ENCODE measurements at regions not wholly inside any gene's neighbourhood (a gene's known extent, or its start where the extent isn't known, plus 50 kb on each side); places are given as distances from the start of the nearest gene placed in this dataset.

GRCh38 chr20:50329981-50330503, 139.4 kb downstream of the CEBPB start:
- Mint-ChIP-seq H3K4me1 (ENCODE audit: low read depth) (no peaks in the 10 kb centered on the region), H3K27me3 (peaks cover 11% of the 10 kb centered on the region), H3K27ac (no peak overlapping the region), H3K9me3 (no peaks in the 10 kb centered on the region), H3K4me3 (no peak overlapping the region), H3K36me3 (ENCODE audit: low read depth) (no peaks in the 10 kb centered on the region)
- intact Hi-C loops (cut with micrococcal nuclease) = no loop called here
- ChIA-PET CTCF (no interaction called here), POLR2A (interaction anchor here (0.6 kb wide), 1 partner anchor 403 kb away, joined by 4 read pairs; no protein-coding TSS in a partner anchor)
- DNase-seq (no peak), ATAC-seq (no peak)
- no peak for TF ChIP-seq CTCF (IDR thresholded peaks at IDR 0.05)

DNA sequence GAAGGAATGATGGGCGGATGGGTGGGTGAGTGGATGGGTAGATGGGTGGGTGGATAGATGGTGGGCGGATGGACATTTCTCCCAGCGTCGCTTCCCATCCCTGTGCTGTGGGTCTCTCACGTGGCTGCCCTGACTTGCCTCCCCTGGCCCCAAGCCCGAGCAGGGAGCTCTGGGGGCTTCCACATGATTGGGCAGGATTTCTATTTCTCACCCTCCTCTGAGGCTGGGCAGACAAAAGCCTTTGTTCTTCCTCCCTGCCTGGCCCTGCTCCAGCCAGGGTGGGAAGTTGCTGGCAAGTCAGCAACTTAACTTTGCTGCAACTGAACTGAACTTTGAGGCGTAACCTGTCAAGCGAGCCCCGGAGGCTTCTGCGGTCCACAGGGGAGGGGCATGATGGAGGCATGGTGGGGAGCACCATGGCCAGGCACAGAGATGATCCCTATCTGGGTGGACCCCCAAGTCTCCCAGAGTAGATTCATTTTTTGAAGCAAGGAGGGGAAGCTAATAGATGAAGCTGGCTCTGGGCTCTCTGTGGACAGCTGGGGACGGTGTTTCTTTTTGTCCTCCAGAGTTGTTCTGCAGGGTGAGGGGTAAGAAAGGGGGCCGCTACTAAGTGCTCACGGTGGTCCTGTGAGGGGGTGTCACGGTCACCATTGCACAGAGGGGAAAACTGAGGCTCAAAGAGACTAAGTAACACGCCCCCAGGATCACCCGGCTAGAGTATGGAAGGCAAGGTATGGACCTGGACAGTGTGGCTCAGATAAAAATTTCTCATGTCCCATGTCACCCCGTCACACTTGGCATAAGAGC, 140.1 kb downstream of the CEBPB start:
- Mint-ChIP-seq H3K27ac (no peak overlapping the region), H3K4me1 (ENCODE audit: low read depth) (no peaks in the 10 kb centered on the region), H3K27me3 (peaks cover 12% of the 10 kb centered on the region), H3K9me3 (no peaks in the 10 kb centered on the region), H3K4me3 (no peak overlapping the region), H3K36me3 (ENCODE audit: low read depth) (no peaks in the 10 kb centered on the region)
- intact Hi-C loops (cut with micrococcal nuclease) = no loop called here
- ATAC-seq (no peak), DNase-seq (no peak)
- ChIA-PET POLR2A (no interaction called here), CTCF (no interaction called here)
- TF ChIP-seq CTCF (IDR thresholded peaks at IDR 0.05) = no peak

DNA sequence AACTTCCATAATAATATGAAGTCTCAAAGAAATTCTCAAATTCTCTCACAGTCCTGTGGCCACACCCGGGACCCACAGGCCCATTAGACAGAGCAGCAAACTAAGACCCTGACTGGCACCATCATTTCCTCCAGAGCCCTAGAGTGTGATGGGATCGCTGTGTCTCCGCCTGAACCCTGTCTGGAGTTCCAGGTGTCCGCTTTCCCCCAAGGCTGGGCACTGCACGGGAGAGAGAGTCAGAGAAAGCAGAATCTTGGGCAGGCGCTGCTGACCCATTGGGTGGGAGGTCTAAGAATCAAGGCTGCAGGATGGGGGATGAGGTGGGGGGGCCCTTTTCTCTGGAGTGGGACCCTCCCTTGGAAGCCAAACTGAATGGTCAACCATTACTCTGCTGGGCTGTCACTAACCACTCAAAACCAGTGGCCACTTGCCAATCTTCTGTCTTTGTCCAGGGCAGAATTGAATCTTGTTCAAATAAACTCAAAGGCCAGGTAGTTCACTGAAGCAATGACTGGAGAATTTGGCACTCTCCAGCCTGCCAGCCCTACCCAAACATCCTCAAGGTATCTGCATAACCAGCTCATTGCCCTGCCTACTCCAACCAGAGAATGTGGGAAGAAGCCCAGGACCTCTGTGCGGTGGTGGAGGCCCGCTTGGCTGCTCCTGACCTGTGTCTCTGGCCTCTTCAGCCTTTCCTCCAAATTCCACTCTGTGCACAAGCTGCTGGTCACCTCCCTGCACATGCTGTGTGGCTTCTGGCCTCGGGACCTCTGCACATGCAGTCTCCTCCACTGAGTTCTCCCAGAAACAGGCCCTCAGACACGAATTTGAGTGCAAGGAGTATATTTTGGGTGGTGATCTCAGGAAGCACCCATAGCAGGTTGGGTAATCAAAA, 141.1 kb downstream of the CEBPB start:
- ChIA-PET CTCF (no interaction called here), POLR2A (no interaction called here)
- H3K36me3 Mint-ChIP-seq (ENCODE audit: low read depth) = no peaks in the 10 kb centered on the region
- peaks cover 12% of the 10 kb centered on the region for H3K27me3 Mint-ChIP-seq
- no peak overlapping the region for H3K27ac Mint-ChIP-seq
- intact Hi-C loops (cut with micrococcal nuclease) = no loop called here
- TF ChIP-seq CTCF (IDR thresholded peaks at IDR 0.05) = no peak
- no peaks in the 10 kb centered on the region for H3K9me3 Mint-ChIP-seq
- H3K4me1 Mint-ChIP-seq (ENCODE audit: low read depth) = no peaks in the 10 kb centered on the region
- ATAC-seq (no peak), DNase-seq (no peak)
- H3K4me3 Mint-ChIP-seq = no peak overlapping the region

DNA sequence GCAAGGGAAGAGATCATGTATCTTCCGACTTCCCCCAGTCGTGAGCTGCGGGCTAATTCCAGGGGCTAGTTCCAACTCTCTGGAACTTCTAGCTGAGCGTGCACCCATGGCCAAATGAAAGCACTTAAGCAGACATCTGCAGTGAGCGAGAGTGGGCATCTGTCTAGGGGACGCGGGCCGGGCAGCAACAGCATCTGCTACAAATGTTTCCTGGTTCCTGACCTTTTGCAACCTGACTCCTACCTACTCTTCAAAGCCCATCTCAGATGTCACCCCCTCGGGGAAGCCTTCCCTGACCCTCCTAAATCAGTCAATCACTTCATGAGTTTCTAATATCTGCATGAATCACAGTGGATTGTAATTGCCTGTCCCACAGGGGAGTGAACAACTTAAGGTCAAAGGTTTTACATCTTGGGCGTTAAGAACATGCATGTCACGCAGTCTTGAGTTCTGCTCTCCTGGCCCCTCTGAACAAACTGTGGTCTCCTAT, 141.9 kb downstream of the CEBPB start:
- DNase-seq (no peak), ATAC-seq (no peak)
- ChIA-PET POLR2A (no interaction called here), CTCF (no interaction called here)
- H3K4me3 Mint-ChIP-seq = no peak overlapping the region
- no peak for TF ChIP-seq CTCF (IDR thresholded peaks at IDR 0.05)
- H3K27ac Mint-ChIP-seq = no peak overlapping the region
- H3K27me3 Mint-ChIP-seq = peaks cover 14% of the 10 kb centered on the region
- no peaks in the 10 kb centered on the region for H3K9me3 Mint-ChIP-seq
- intact Hi-C loops (cut with micrococcal nuclease) = no loop called here
- no peaks in the 10 kb centered on the region for H3K36me3 Mint-ChIP-seq (ENCODE audit: low read depth)
- peaks cover 5% of the 10 kb centered on the region for H3K4me1 Mint-ChIP-seq (ENCODE audit: low read depth)
